ENCODE measurements at regions not wholly inside any gene's neighbourhood (a gene's known extent, or its start where the extent isn't known, plus 50 kb on each side); places are given as distances from the start of the nearest gene placed in this dataset.

GRCh38 chr18:40532046-40532445, 1423.0 kb upstream of the PIK3C3 start:
- DNase-seq (ENCODE audit: low read depth, low spot score) = no peak
- no peaks in the 10 kb centered on the region for H3K4me1 ChIP-seq (ENCODE audit: control insufficient read depth, insufficient read depth, low read length)
- no peaks in the 10 kb centered on the region for H3K27me3 ChIP-seq (ENCODE audit: control insufficient read depth, insufficient read depth, low read length)
- H3K9me3 ChIP-seq (ENCODE audit: control insufficient read depth, insufficient read depth, low read length) = no peaks in the 10 kb centered on the region
- H3K4me3 ChIP-seq (ENCODE audit: low read length) = no peak overlapping the region
- H3K36me3 ChIP-seq (ENCODE audit: control insufficient read depth, insufficient read depth, low read length) = no peaks in the 10 kb centered on the region
- no peak overlapping the region for H3K27ac ChIP-seq (ENCODE audit: low read length)
- no CpG with 5 or more reads among the region's 1 CpG for WGBS (ENCODE audit: insufficient coverage, insufficient read length)

DNA sequence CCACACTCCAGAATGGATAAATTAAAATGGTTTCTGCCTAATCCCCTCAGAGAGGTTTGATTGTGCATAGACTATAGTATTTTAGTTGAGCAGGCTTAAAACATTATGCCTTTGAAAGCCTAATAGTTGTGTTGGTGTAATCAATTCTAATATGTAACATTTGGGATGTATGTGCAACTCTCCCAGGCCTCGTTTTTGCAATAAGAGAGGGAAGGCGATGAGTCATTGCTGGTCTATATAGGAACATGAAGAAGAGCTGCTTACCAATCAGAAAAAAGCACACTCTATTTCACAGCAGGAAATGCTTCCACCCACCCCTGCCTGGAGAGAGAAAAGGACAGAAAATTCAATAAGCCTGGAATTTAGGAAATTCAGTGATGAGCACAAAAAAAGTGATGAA, 1424.0 kb upstream of the PIK3C3 start:
- Histone ChIP-seq H3K4me1 (ENCODE audit: control insufficient read depth, insufficient read depth, low read length) (no peaks in the 10 kb centered on the region), H3K9me3 (ENCODE audit: control insufficient read depth, insufficient read depth, low read length) (no peaks in the 10 kb centered on the region), H3K4me3 (ENCODE audit: low read length) (no peak overlapping the region), H3K36me3 (ENCODE audit: control insufficient read depth, insufficient read depth, low read length) (no peaks in the 10 kb centered on the region), H3K27me3 (ENCODE audit: control insufficient read depth, insufficient read depth, low read length) (no peaks in the 10 kb centered on the region), H3K27ac (ENCODE audit: low read length) (no peak overlapping the region)
- no CpG with 5 or more reads among the region's 2 CpGs for WGBS (ENCODE audit: insufficient coverage, insufficient read length)
- DNase-seq (ENCODE audit: low read depth, low spot score) = no peak

- Histone ChIP-seq H3K27me3 (ENCODE audit: control insufficient read depth, insufficient read depth, low read length) (no peaks in the 10 kb centered on the region), H3K9me3 (ENCODE audit: control insufficient read depth, insufficient read depth, low read length) (no peaks in the 10 kb centered on the region), H3K4me1 (ENCODE audit: control insufficient read depth, insufficient read depth, low read length) (no peaks in the 10 kb centered on the region), H3K4me3 (ENCODE audit: low read length) (no peak overlapping the region), H3K36me3 (ENCODE audit: control insufficient read depth, insufficient read depth, low read length) (no peaks in the 10 kb centered on the region), H3K27ac (ENCODE audit: low read length) (no peak overlapping the region)
- WGBS (ENCODE audit: insufficient coverage, insufficient read length) = no CpG with 5 or more reads among the region's 1 CpG
- DNase-seq (ENCODE audit: low read depth, low spot score) = peak; percentile 7
Observed at GRCh38 chr18:40529478-40529877, 1425.6 kb upstream of the PIK3C3 start.

- H3K9me3 ChIP-seq (ENCODE audit: control insufficient read depth, insufficient read depth, low read length) = no peaks in the 10 kb centered on the region
- no peaks in the 10 kb centered on the region for H3K27me3 ChIP-seq (ENCODE audit: control insufficient read depth, insufficient read depth, low read length)
- no peak overlapping the region for H3K4me3 ChIP-seq (ENCODE audit: low read length)
- no peaks in the 10 kb centered on the region for H3K4me1 ChIP-seq (ENCODE audit: control insufficient read depth, insufficient read depth, low read length)
- no peak overlapping the region for H3K27ac ChIP-seq (ENCODE audit: low read length)
- DNase-seq (ENCODE audit: low read depth, low spot score) = no peak
- H3K36me3 ChIP-seq (ENCODE audit: control insufficient read depth, insufficient read depth, low read length) = no peaks in the 10 kb centered on the region
- no CpG with 5 or more reads among the region's 1 CpG for WGBS (ENCODE audit: insufficient coverage, insufficient read length)
Observed at GRCh38 chr18:40524881-40525280, 1430.2 kb upstream of the PIK3C3 start.

- no CpG with 5 or more reads among the region's 1 CpG for WGBS (ENCODE audit: insufficient coverage, insufficient read length)
- no peak overlapping the region for H3K4me3 ChIP-seq (ENCODE audit: low read length)
- no peaks in the 10 kb centered on the region for H3K4me1 ChIP-seq (ENCODE audit: control insufficient read depth, insufficient read depth, low read length)
- no peak overlapping the region for H3K27ac ChIP-seq (ENCODE audit: low read length)
- no peaks in the 10 kb centered on the region for H3K9me3 ChIP-seq (ENCODE audit: control insufficient read depth, insufficient read depth, low read length)
- H3K27me3 ChIP-seq (ENCODE audit: control insufficient read depth, insufficient read depth, low read length) = no peaks in the 10 kb centered on the region
- no peaks in the 10 kb centered on the region for H3K36me3 ChIP-seq (ENCODE audit: control insufficient read depth, insufficient read depth, low read length)
- DNase-seq (ENCODE audit: low read depth, low spot score) = no peak
Observed at GRCh38 chr18:40523287-40523686, 1431.7 kb upstream of the PIK3C3 start.

DNA sequence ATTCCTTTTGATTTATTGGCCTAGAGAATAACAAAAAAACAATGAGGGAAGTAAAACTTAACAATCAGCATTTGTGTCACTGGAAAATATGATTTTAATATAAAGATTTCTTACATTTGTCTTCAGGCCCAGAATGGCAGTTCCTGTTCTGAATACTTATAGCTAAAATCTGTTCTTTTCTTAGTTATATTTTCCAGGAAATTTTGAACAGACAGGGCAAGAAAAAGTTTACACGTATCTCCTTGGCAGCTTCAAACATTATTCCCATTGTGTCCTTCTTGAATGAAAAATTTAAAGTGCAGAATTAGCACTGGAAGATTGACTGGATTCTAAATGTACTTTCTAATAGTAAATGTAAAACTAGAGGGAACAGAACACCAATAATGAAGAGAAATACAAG, 1454.0 kb upstream of the PIK3C3 start:
- Histone ChIP-seq H3K4me1 (ENCODE audit: control insufficient read depth, insufficient read depth, low read length) (no peaks in the 10 kb centered on the region), H3K27me3 (ENCODE audit: control insufficient read depth, insufficient read depth, low read length) (no peaks in the 10 kb centered on the region), H3K4me3 (ENCODE audit: low read length) (no peak overlapping the region), H3K36me3 (ENCODE audit: control insufficient read depth, insufficient read depth, low read length) (no peaks in the 10 kb centered on the region), H3K9me3 (ENCODE audit: control insufficient read depth, insufficient read depth, low read length) (no peaks in the 10 kb centered on the region), H3K27ac (ENCODE audit: low read length) (no peak overlapping the region)
- WGBS (ENCODE audit: insufficient coverage, insufficient read length) = no CpG with 5 or more reads among the region's 1 CpG
- DNase-seq (ENCODE audit: low read depth, low spot score) = no peak

GRCh38 chr18:40494603-40495002, 1460.4 kb upstream of the PIK3C3 start:
- Histone ChIP-seq H3K9me3 (ENCODE audit: control insufficient read depth, insufficient read depth, low read length) (no peaks in the 10 kb centered on the region), H3K27ac (ENCODE audit: low read length) (no peak overlapping the region), H3K4me3 (ENCODE audit: low read length) (no peak overlapping the region), H3K36me3 (ENCODE audit: control insufficient read depth, insufficient read depth, low read length) (no peaks in the 10 kb centered on the region), H3K4me1 (ENCODE audit: control insufficient read depth, insufficient read depth, low read length) (no peaks in the 10 kb centered on the region), H3K27me3 (ENCODE audit: control insufficient read depth, insufficient read depth, low read length) (no peaks in the 10 kb centered on the region)
- no peak for DNase-seq (ENCODE audit: low read depth, low spot score)
- WGBS (ENCODE audit: insufficient coverage, insufficient read length) = no CpG with 5 or more reads among the region's 2 CpGs

DNA sequence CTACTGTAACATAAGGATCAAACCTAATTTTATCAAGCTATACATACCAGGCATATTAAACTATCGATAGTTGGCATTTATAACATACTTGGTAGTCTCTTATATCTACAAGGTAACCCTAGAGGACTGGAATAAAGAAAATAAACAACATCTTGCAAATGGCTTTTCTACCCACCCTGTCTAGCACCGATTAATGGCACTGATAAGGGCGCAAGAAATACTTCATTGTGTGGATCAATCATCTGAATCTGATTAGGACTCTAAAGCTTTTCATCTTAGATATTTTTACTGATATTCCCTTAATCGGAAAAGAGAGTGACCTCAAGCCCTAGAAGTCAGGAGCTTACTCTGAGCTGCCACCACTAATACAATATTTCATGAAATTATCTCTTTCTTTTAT, 1461.7 kb upstream of the PIK3C3 start:
- Histone ChIP-seq H3K4me1 (ENCODE audit: control insufficient read depth, insufficient read depth, low read length) (no peaks in the 10 kb centered on the region), H3K27me3 (ENCODE audit: control insufficient read depth, insufficient read depth, low read length) (no peaks in the 10 kb centered on the region), H3K27ac (ENCODE audit: low read length) (no peak overlapping the region), H3K4me3 (ENCODE audit: low read length) (no peak overlapping the region), H3K36me3 (ENCODE audit: control insufficient read depth, insufficient read depth, low read length) (no peaks in the 10 kb centered on the region), H3K9me3 (ENCODE audit: control insufficient read depth, insufficient read depth, low read length) (no peaks in the 10 kb centered on the region)
- no CpG with 5 or more reads among the region's 4 CpGs for WGBS (ENCODE audit: insufficient coverage, insufficient read length)
- DNase-seq (ENCODE audit: low read depth, low spot score) = no peak

- no peaks in the 10 kb centered on the region for H3K4me1 ChIP-seq (ENCODE audit: control insufficient read depth, insufficient read depth, low read length)
- DNase-seq (ENCODE audit: low read depth, low spot score) = no peak
- no peaks in the 10 kb centered on the region for H3K27me3 ChIP-seq (ENCODE audit: control insufficient read depth, insufficient read depth, low read length)
- H3K36me3 ChIP-seq (ENCODE audit: control insufficient read depth, insufficient read depth, low read length) = no peaks in the 10 kb centered on the region
- no peak overlapping the region for H3K27ac ChIP-seq (ENCODE audit: low read length)
- H3K4me3 ChIP-seq (ENCODE audit: low read length) = no peak overlapping the region
- H3K9me3 ChIP-seq (ENCODE audit: control insufficient read depth, insufficient read depth, low read length) = no peaks in the 10 kb centered on the region
Observed at GRCh38 chr18:40489301-40489700, 1465.7 kb upstream of the PIK3C3 start.

DNA sequence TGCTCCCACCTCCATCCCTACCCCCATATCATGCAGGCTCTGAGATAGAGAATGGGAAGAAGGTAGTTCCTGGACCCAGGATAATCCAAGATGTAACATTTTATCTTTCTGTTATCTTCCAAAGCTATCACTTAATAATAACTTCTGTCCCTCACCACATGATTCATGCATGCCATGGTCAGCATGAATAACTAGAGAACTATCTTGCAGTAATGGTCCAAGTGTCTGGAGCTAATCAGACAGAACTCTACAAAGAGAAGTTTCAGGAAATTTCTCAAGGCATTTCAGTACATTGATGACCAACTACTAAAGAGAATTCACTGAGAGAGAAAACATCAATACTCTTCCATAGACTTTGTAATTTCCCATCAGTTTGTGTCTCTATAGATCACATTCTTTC, 1469.7 kb upstream of the PIK3C3 start:
- H3K4me1 ChIP-seq (ENCODE audit: control insufficient read depth, insufficient read depth, low read length) = no peaks in the 10 kb centered on the region
- no peaks in the 10 kb centered on the region for H3K36me3 ChIP-seq (ENCODE audit: control insufficient read depth, insufficient read depth, low read length)
- H3K9me3 ChIP-seq (ENCODE audit: control insufficient read depth, insufficient read depth, low read length) = no peaks in the 10 kb centered on the region
- DNase-seq (ENCODE audit: low read depth, low spot score) = no peak
- H3K27me3 ChIP-seq (ENCODE audit: control insufficient read depth, insufficient read depth, low read length) = no peaks in the 10 kb centered on the region
- H3K27ac ChIP-seq (ENCODE audit: low read length) = no peak overlapping the region
- no peak overlapping the region for H3K4me3 ChIP-seq (ENCODE audit: low read length)

DNA sequence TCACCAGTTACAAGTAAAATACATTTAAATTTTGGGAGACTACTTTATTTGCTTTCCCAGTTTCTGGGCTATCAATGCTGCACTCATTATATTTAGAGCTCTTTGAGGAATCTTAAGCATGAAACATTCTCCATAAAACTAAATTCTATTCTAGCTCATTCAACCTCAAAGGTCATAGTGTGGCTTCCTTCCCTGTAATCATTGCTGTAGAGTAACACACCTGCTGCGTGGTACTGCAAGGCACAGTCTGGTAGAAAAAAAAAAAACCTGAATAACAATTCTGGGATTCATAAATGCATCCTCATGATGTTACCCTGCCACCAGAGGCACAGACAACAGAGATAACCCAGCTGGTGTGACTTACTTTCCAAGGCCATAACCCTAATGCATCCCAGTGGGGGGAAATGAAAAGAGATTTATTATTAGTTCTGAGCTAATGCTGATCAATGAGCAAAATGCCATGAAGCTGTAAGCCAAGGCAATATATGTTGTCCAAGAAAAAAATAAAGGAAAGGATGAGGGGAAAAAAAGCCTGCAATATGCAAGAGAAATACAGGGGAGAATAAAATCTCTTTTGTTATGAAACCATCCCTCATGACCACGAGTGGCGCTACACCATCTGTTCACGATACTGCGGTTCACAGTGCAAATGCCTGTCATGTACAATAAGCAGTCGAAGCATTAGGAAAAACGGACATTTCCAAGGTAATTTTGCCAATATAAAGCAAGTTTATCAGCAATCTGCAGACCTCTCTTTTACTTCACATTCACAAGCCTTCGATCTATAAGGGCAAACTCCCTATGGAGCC, 1481.6 kb upstream of the PIK3C3 start:
- DNase-seq (ENCODE audit: low read depth, low spot score) = no peak

More for the DNA sequence above, 1481.6 kb upstream of the PIK3C3 start:
- Histone ChIP-seq H3K27me3 (ENCODE audit: control insufficient read depth, insufficient read depth, low read length) (no peaks in the 10 kb centered on the region), H3K4me3 (ENCODE audit: low read length) (no peak overlapping the region), H3K9me3 (ENCODE audit: control insufficient read depth, insufficient read depth, low read length) (no peaks in the 10 kb centered on the region), H3K4me1 (ENCODE audit: control insufficient read depth, insufficient read depth, low read length) (no peaks in the 10 kb centered on the region), H3K36me3 (ENCODE audit: control insufficient read depth, insufficient read depth, low read length) (no peaks in the 10 kb centered on the region), H3K27ac (ENCODE audit: low read length) (no peak overlapping the region)
- WGBS (ENCODE audit: insufficient coverage, insufficient read length) = no CpG with 5 or more reads among the region's 8 CpGs
